ENCODE measurements at regions not wholly inside any gene's neighbourhood (a gene's known extent, or its start where the extent isn't known, plus 50 kb on each side); places are given as distances from the start of the nearest gene placed in this dataset.

DNA sequence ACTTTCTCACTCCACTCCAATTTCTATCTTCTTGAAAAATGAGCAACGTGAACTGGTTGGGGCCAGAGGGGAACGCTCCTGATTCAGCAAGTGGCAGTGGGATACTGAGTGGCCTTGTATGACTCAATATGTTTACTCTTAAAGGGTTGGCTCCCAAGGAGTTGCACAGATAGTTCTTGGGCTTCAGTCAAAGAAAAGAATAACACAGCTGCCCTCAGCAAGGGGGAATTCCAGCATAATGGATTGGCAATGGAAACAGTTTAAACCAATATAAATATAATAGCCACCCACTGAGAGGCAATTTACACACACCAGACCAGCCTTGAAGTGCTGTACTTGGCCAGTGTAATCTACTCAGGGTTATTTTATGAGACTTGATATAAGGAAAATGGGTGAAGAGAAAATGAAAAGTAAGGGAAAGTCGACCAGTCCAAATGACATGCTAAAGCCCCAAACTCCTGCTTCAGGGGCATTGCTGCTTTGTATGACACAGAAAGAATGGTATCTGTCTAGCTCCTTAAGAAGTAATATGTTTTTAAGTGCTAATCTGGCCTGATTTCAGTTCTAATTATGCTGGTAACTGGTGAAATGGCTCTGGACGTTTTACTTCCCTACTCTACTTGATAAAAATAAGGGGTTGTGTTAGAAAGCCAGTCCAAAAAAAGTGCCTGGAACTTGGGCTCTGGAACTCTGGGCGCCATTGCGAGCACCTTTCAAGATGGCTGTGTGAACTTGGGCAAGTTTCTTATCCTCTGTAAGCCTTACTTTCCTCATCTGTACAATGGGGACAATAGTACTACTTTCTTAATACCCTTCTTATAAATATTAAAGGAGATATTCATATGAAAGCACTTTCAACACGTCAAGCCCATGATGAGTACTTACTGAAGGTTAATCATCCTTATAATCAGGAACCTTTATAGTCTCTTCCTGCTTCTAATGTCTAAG is 712.9 kb upstream of the MAP3K7 start:
- no peak for DNase-seq (ENCODE audit: low read depth in 4 of 4, low spot score in 2 of 4)

DNA sequence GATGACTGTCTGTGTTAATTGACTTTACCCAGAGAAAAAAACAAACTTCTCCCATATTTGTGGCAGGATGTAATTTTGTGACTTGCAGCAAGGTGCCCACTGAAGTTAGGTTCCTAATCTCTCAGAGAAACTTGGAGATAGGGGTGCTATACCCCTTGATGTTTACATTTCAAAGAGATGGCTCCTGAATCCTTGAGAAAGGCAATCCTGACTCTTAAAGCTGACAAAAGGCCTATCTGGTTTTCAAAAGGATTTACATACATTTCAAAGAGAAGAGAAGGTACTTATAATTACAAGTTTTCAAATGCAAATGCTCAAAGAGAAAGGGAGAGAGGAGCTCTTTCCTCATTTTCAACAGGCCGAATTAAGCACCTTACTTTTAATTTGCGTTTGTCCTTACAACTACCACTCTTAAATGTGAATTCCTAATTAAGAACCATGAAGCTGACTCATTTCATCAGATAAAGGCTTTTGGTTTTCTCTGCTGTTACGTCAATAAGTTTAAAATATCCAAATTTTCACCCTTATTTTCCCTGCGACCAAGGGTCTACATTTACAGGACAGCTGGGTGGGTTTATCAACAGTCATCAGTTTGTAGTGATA is 711.8 kb upstream of the MAP3K7 start:
- DNase-seq (ENCODE audit: low read depth in 4 of 4, low spot score in 2 of 4): no peak

DNA sequence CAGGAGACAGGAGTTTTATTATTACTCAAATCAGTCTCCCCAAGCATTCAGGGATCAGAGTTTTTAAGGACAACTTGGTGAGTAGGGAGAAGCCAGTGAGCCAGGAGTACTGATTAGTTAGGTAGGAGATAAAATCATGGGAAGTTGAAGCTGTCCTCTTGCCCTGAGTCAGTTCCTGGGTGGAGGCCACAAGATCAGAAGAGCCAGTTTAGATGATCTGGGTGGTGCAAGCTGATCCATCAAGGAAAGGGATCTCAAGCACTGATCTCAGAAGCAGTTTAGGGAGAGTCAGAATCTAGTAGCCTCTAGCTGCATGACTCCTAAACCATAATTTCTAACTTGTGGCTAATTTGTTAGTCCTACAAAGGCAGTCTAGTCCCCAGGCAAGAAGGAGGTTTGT is 706.5 kb upstream of the MAP3K7 start:
- DNase-seq (ENCODE audit: low read depth in 4 of 4, low spot score in 2 of 4): no peak

DNA sequence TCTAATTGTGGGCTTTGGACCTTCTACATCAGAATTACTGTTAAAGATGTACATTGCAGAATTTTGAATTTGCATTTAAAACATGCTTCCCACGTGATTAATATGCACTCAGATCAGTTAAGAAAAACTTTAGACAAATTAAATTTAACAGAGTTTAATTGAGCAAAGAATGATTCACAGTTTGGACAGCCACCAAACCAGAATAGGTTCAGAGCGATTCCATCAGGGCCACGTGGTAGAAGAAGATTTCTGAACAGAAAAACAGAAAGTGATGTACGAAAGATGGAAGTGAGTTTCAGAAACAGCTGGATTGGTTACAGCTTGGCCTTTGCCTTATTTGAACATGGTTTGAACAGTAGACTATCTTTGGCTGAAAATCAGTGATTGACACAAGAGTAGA is 704.2 kb upstream of the MAP3K7 start:
- no peak for DNase-seq (ENCODE audit: low read depth in 4 of 4, low spot score in 2 of 4)

DNA sequence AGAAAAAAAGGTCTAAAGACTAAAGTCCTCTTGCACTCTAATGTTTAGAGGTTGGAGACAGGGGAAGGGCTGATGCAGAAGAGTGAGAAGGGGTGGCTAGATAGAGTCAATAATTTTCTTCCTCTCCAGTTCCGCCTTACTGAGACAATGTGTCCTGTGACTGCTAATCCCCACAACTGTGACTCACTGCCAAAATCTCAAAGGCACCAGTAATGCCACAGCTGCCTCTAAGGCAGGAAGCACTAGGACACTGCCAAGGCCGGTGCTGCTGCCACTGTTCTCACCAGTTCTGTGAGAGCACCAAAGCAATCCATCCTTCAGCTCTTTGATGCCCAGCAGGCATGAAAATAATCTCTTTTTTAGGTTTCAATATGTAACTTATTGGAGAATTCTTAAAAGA is 701.9 kb upstream of the MAP3K7 start:
- no peak for DNase-seq (ENCODE audit: low read depth in 4 of 4, low spot score in 2 of 4)

DNA sequence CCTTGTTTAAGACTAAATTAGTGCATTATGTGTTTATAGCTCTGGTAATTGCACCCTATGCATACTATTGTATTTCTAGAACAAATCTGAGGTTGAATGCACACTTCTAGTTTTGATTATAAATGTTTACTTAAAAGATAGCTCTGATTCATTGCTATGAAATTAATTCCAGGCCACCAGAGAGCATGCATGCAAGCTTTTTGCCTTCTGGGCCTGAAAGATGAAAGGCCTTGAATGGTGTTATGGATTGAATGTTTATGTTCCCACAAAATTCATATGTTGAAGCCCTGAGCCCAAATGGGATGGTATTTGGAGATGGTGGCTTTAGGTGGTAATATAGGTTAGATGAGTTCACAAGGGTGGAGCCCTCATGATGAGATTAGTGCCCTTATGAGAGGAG is 695.0 kb upstream of the MAP3K7 start:
- DNase-seq (ENCODE audit: low read depth in 4 of 4, low spot score in 2 of 4): no peak

DNA sequence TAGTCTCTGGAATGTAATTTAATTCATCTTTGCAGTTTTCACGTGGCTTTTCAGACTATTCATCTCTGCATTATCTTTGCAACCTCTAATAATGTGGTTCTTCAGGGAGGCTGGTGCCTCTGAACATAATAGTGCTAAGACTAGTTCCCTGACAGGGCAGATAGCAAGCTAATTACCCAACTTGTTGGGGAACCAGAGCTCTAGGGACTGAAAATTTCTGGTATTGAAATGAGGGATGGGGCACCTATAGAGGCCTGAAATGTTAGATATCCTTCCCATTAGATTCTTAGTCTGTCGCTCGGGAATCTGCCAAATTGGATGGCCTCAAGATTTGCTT is 693.6 kb upstream of the MAP3K7 start:
- no peak for DNase-seq (ENCODE audit: low read depth in 4 of 4, low spot score in 2 of 4)

DNA sequence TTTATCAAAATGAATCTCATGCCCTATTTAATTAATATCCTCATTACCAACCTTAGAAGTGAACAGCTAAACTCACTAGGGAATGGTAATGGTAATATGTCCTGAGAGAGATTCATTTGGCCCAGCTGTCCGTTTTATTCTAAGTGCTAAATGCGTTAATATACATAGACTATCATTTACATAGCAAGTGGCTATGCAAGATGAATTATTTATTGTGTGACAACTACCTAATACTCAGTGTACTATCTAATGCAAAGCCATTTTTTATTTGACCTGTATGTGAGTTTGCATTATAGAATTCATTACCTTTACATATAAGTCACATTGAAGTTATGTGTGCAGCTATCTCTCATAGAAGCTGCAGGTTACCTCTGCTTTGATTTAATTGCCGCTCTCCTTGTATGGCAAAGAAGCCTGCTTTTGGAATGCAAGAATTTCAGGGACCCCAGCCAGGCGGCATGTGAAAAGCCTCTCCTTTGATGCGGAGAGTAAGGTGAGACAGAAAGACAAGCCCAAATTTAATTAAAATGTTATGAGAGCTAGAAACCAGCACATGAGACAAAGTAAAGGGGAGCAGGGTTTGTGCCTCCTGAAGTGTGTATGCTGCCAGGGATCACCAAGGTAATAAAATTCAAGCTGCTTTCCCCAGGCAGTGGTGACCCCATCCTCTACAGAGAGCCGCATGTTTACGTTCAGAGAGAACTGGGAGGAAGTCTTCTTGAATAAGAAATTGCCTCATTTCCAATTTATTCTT is 693.0 kb upstream of the MAP3K7 start:
- no peak for DNase-seq (ENCODE audit: low read depth in 4 of 4, low spot score in 2 of 4)

DNA sequence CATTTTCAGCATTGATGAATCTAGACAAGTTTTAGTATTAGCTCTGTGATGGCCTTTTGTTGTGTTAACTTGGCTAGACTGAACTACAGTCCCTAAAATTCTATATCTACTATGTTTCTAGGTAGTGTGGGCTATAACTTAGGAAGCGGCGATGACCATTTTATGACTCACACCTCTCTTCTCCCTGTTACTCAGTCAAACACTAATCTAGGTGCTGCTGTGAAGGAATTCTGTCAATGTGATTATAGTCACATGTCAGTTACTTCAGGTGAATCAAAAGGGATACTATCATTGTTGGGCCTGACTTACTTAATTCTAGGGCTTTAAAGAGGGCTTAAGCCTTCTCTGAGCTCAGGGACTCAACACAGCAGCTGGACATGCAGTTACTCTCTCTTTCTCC is 691.5 kb upstream of the MAP3K7 start:
- no peak for DNase-seq (ENCODE audit: low read depth in 4 of 4, low spot score in 2 of 4)

DNA sequence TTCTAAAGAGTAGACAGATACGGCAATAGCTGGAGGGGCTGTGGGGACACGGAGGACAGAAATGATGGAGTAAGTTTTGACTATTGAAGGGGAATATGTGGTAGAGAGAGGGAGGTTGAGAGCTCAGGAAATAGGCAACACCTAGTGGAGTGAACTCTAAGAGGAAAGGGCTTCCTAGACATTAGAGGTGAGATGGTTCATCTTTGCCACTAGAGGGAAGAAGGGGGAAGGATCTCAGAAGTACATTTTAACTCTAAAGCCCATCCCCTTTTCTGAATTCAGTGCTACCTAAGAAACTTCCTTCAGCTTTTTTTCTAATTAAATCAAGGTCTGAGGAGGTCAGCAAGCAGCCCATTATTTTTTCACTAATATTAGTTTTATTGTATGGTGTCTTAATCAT is 689.4 kb upstream of the MAP3K7 start:
- no peak for DNase-seq (ENCODE audit: low read depth in 4 of 4, low spot score in 2 of 4)

DNA sequence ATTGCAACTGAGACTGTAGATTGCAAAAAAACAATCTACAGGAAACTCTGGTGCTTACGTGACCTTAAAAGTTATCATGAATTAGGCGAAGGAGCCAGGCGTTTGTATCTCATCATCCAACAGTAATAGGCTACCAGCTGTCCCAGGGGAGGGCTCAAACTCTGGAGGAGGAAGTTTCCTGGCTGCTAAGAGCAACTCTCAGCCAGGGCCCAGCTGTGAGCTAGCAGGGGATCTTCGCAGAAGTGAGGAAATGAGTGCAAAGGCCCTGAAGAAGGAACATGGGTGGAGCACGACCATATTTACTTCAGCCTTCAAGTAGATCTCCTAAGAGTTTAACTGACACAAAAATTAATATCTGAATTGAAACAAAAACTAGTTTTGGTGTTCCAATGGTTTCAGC is 686.9 kb upstream of the MAP3K7 start:
- DNase-seq (ENCODE audit: low read depth in 4 of 4, low spot score in 2 of 4): no peak

DNA sequence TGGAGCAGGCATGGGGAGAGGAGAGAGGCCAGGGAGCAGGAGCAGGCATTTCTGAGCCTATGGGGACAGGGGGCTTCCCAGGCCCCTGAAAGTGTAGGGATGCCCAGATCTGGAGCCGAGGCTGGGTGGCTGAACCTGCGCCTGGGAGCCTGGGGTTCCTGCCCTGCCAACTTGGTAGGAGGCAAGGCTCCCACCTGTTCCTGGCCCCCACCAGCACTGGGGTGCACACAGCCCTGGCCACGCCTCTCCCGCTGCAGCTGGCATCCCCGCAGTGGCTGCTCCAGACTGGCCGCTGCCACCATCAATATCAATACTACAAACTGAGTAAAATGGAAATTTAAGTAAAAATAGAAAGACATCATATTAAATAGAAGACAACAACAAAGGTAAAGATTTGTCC is 684.9 kb upstream of the MAP3K7 start:
- no peak for DNase-seq (ENCODE audit: low read depth in 4 of 4, low spot score in 2 of 4)

DNA sequence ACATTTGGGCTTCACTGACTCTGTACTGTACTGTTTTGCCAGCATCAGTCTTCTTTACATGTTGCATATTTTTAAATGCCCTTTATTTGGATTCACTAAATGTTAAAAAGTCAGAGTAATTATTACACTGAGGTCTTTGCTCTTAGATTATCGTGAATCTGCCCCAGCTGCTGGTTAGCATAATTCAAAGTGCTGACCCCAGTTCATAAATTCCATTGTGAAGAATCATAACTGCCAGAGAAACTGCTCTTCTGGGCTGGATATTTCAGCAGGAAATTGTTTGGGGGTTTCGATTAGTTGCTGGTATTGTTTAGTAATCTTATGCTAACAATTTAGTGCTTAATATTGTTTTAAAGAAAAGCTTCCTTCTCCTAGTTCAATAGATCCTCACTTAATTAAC is 682.1 kb upstream of the MAP3K7 start:
- no peak for DNase-seq (ENCODE audit: low read depth in 4 of 4, low spot score in 2 of 4)

DNA sequence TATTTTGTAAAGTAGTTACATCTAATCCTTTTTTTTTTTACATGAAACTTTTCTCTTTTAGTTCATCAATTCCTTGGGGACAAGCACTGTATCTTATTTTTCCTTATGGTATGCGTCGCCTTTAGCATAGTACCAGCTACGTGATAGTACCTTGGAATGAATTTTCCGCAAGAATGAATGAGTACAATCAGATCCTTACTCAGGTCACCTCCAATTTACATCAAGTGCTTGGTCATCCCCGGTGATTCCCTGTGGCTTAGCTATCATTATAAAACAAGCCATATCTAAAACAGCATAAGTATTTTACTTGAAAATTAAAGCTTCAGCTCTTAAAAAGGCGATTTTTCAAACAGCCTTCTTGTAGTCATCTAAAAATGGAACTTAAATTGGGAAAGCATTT is 680.4 kb upstream of the MAP3K7 start:
- no peak for DNase-seq (ENCODE audit: low read depth in 4 of 4, low spot score in 2 of 4)

DNA sequence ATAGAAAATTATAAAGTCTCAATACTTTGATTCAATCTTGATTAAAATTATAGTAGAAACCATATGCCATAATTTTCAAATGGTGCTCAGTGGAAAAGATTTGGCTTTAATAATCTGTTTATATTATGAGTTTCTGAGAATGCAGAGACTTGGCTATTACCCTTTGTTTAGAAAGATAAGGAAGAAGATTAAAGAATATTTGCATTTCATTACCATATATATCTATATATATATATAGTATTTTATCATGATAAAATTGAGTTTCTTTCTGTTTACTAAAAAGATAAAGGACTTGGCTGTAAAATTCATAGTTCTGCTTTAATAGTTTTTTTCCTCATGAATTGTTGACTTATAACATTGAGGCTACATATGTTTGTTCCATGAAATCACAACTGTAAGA is 679.3 kb upstream of the MAP3K7 start:
- no peak for DNase-seq (ENCODE audit: low read depth in 4 of 4, low spot score in 2 of 4)

DNA sequence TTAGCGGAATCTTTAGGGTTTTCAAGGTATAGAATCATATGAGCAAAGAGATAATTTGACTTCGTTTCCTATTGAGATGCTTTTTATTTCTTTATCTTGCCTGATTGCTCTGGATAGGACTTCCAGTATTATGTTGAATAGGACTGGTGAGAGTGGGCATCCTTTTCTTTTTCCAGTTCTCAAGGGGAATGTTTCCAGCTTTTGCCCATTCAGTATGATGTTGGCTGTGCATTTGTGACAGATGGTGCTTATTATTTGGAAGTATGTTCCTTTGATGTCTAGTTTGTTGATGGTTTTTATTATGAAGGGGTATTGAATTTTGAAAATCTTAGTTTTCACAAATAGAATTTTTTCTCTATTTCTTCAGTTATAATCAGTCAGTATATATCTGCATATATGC is 656.6 kb upstream of the MAP3K7 start:
- no peak for DNase-seq (ENCODE audit: low read depth in 4 of 4, low spot score in 2 of 4)

DNA sequence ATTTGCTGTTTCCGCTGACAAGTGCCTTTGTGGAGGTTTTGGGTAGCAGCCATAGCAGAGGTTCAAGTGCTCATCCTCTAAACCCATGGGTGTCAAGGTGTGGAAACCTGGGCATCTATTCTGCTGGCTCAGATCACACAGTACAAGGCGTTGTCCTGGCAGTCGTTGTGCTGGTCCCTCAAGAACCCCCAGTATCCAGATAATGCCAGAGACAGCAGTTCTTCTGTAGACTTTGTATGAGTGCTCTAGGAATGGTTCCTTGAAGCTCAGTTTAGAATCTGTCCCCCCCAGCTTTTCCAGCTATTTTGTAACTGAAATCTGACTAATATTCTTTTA is 655.7 kb upstream of the MAP3K7 start:
- DNase-seq (ENCODE audit: low read depth in 4 of 4, low spot score in 2 of 4): no peak

DNA sequence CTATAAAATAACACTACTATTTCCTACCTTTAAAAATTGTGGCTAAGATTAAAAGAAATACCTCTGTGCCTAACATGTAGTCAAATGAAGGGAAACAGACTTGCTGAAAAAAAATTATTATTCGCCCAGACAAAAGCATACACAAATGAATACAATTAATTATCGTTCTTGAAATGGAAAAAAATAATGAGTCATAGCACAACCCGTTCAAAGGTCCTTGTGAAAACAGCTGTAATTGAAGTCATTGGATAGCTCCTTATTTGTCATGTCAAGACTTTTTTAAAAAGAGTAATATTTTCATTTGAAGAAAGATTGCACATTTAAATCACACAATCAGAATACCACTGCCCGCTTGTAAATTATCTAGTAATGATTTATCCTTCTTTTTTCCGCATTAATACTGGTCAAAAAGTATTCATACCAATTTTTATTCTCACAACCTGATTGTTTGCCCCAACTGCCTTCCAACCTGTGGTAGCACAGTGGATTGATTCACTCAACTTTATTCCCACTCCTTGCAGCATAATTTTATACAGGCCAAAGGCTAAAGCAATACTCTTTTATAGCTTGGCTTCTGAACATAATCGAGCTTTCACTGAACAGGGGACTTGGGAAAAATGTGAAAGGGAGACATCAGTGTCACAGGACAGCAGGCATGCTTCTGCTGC is 655.2 kb upstream of the MAP3K7 start:
- no peak for DNase-seq (ENCODE audit: low read depth in 4 of 4, low spot score in 2 of 4)

DNA sequence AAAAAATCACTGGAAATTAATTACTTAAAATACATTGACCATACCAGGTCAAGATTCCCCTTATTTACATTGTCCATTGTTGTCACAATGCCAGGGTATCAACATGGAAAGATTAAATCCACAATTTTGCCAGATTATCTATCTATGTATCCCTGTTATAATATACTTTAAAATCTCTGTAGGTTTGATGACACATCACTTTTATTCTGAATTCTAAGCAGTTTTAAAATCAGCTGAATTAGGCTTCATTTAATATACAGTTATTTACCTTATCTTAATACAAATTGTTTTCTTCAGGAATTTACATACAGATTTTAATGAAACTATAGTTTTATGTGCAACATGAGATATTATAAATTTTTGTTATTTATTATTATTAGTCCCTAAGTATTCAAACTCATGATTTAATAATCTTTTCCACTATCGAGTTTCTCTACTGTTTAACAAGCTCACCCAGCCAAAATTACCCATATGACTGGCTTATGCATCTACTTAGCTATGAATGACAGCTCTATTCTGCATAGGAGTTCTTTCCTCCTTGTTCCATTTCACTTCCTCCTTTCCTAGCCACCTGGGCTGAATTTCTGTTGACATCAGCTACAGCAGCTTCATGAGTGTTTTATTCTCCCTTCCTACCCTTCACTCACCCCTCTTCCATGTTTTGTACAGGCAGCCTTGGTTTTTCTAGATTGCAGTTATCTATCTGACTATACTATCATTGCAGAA is 654.2 kb upstream of the MAP3K7 start:
- DNase-seq (ENCODE audit: low read depth in 4 of 4, low spot score in 2 of 4): no peak

DNA sequence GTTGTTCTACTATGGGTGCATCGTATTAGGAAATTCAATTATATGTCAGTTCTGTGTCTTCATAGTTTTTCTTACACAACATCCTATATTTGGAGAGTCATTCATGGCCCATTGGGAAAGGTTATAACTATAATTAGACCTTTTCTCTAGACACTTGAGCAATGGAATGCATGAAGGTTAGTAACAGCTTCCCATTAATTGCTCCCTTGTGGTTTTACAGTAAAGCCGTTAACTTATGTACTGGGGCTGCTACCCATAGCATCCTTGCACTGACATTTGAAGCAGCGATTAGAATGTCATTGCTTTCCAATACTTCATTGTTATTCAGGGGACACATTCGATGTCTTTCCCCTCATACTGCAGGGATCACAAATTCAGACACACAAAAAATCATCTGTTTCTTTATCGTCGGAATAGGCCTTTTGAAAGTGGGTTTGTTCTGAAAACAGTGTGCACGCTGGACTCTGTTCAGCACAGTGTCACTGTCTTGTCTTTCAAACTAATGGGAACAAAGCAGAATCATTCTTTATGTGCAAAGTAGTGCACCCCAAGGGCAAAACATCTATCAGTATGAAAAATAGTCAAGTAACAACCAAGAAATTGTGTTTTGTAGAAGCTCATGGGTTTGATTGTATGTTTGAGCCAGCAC is 634.3 kb upstream of the MAP3K7 start:
- no peak for DNase-seq (ENCODE audit: low read depth in 4 of 4, low spot score in 2 of 4)
